Eye (tissue), 1 donor: ENCODE measurements at regions not wholly inside any gene's neighbourhood (a gene's known extent, or its start where the extent isn't known, plus 50 kb on each side); places are given as distances from the start of the nearest gene placed in this dataset.
"Not testable (repeated sequence)": the region's sequence is repeated elsewhere in the genome, so short reads cannot be mapped to it uniquely, and the experiment has no call there.

Source experiments
- DNase-seq: peaks from one replicate; pipeline ENCODE4 v3.0.0-alpha.2; 2015

DNA sequence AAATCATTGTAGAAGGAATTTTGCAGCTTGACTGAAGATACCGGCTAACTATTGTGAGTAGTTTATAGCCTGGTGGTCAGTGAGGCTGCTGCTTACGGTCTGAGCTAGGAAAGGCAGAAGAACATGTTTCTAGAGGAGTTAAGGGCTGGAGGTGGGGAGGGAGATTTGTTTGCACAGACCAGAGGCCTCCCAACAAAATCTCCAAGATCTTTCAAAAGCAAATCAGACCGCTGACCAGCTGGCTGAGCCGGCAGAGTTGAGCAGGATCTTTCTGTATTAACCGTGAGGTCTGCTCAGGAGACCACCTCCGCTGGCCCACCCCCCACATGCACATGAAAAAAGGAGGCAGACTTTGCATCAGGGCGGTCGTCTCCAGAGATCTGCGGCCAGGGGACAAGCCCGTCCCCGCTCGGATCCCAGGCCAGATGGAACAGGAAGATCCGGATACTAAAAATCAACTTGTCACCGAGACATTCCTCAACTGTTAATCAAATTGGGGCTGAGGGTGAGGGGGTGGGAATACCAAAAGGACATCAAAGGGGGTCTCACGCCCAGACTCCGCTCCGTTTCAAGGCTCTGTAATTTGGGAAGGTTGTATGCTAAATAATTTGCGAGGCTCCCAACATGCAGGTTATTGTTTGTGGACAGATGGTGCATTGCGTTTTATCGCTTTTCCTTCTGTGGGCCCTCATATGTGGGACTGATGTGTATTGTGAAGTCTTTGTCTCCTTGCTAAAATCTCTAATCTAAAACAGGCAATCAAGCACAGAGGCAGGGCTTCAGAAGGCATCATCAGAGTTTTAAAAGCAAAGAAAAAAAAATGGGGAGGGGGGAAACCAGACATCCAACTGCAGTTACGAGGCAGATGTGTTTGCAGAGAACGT lies 319.0 kb downstream of the ZNF536 start:
- peak; percentile 63 for DNase-seq

DNA sequence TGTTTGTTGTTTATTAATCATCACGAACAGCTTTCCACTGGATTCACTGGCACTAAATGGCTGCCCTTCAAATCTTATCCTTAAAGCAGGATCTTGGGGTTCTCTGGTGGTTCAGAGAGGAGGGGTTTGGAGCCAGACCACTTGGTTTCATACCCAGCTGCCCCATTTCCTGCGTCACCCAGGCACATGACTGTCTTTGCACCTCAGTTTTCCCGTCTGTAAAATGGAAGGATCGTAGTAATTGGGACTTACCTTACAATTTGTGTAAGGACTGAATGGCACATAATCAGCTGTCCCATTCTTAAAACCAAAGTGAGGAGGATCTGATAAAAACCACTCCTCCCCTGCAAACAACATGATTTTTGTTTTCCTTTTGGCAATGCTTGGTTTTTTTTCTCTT lies 318.3 kb downstream of the ZNF536 start:
- no peak for DNase-seq

DNA sequence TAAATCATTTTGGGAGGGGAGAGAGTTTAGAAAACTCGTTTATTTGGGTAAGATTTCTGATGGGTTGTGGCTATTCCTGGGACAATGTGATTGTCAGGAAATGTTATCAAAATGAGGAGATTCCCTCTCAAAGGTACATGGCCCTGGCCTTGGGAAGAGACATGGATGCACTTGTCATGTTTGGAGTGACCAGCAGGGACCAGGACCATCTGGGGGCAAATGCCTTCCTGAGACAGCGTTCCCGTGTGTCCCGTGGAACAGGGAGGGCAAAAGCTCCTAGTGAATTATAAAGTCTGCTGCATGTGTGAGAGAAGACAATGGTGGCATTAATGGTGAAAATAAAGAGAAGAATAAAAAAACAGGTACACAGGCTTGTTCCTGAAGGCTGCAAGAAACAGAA lies 317.3 kb downstream of the ZNF536 start:
- peak; percentile 27 for DNase-seq

DNA sequence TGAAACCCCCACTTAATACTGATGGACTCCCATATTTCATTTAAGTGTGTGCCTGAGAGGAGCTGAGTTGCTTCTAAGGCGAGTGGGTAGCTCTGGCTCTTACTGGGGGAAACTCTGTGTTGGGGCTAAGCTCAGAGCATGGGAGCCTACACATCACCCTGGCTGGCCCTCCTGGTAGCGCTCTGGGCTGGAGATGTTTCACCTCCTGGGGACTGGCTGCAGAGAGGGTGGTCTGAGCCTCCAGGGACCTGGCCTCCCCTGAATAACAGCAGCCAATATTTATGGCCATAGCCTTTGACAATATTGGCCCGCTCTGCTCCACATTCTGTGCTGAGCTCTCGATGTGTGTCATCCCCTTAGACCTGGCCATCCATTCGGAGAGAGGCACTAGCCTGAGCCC lies 316.5 kb downstream of the ZNF536 start:
- no peak for DNase-seq

DNA sequence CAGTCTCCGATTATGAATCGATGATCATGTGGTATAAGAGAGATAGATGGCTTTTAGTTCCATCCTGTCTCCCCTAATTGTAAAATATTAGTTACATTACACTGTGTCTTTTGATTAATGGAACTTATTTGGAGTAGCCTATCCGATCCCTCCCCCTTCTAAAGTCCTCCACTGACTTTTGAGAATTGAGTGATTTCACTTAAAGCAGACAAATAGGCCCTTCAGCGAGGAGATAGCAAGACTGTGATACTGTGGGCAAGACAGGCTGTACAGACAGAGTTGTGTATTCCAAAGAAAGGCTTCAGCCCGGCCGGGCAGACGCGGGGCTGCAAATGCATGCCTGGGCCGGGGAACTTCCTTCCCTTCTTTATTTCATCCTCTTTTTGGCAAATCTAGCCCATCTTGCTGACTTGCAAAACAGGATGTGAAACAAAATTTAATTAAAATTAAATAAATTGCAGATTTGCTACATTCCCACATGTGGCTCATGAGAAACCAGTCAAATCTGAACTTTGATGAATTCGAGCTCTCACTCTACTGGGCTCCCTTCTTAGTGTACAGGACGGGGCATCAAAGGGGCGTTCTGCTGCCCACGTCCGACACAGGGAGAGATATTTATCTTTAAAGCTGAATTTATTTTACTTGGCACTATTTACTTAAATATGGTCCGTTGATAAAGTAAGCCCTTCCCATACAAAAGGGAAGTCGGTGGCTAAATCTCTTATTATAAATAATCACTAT lies 314.8 kb downstream of the ZNF536 start:
- no peak for DNase-seq

DNA sequence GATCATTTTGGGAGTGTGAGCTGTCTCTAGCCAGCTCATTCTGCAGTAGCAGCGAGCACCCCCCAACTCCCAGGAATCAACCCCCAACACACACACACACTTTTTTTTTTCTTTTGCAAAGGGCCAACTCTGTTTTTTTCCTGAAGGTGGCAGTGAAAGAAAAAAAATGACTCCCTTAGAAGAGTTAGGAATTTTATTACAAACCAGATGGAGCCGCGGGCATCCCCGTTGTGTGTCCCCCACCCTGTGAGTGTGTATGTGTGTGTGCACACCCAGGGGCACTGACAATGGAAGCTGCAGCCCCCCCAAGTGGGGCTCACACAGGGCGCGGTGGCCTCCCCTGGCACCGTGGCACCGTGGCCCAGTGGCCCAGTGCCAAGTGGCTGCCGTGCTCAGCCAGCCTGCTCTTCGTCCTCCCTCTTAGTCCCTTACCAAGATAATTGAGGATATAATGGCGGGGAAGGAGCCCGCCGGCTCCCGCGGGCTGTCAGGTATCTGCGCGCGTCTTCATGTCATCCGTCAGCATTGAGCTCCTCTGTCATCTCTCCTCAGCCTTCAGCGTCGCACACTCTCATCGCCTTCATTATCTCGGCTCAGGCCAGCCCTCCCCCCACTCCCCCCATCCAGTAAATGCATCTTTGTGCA lies 314.1 kb downstream of the ZNF536 start:
- peak; percentile 66 for DNase-seq

DNA sequence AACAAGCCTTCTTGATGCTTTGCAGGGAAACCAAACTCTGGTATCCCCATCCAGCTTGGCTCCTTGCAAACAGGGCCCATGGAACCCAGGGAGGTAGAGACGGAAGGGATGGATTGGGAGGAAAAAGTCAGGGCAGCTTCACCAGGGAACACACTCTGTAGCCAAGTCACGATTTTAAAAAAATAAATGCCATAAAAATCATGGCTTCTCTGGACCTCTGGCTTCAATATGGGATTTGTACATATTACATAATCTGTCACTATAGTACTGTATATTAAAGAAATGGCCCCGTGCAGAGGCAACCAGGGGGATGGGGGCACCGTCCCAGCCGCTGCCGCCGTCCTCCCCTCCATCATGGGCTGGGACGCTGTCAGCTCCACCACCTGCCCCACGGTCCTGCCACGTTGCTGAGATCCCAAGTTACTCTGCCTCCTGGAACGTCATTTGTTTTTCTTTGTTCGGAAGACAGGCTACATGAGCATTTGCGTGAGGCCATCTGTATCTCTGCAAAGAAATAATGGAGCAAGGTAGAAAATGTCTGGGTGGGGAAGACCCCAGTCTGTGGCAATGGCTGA lies 313.3 kb downstream of the ZNF536 start:
- no peak for DNase-seq

DNA sequence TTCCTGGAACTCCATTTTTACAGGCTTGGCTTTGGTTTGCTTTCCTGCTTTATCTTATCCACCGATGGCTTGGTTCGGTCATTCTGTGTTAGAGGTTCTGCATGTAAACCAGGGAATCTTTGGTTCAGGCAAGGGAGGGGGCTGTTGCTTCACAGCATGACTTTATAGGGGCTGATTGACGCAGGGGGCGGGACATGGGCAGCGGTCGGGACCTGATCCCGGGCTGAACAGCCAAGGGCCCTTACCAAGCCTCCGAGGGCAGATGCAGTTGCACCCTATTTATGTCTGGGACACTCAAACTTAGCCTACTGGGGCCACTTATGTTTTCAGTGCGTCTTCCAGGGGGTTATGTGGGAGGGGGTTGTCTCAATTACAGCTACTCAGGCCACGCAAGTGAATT lies 312.4 kb downstream of the ZNF536 start:
- DNase-seq, result no peak

DNA sequence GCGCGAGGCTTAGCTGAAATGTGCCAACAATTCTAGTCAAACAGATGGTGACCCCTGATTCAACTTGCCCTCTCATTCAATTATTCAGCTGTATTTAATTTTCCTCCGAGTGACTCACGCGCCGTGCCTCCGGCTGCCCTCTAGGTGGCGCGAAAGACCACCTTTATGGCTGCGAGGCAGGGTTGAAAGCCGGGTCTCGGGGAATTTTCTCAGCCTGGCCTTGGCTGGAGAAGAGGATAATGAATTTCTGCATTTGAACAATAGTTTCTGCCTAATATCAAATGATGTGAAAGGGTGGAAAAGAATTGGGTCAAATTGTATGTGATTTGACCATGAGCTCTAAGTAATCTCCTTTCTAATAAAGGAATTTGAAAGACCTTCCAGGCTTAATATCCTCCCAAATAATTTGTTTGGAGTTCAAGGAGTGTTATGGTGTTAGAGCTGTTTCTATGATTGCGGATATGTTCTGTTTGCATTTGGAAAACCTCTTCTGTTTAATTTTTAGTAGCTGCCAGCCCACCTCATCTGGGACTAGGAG lies 310.9 kb downstream of the ZNF536 start:
- DNase-seq, result peak; percentile 97

DNA sequence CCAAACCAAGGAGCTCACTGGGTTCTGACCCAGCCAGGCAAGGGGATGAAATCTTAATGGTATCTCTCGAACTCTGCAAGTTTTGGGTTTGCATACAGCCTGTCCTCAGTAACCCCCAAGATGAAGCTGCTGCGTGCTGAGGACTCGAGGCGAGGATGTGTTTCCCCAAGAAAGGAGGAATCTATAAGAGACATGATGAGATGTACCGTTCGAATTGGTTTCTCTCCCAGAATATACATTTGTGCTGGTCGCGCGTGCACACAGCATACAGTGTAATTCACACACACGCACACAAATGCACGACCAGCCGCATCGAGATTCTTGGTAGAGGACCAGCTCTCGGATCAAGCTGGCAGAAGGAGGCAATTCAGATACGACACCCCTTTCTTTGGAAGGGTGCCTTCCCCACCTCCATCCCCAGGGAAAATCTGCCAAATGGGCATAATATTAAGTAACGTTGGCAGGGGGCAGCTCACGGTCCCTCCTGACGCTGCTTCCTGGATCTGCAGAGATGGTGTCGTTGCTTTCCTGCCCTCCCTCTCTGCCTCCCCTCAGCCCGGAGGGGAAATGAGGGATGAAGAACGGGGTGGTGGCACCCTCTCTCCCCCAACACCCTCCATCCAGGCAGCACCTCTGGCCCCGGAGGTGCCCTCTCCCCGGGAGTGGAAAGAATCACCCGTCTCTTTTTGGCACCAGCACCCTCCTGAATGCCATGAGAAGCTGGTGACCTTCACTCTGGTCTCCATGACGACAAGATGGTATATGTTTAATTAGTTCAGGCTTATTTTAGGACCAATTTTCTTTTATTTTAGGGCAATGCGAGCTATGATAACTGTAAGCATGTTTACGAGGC lies 310.2 kb downstream of the ZNF536 start:
- DNase-seq, result peak; percentile 44

DNA sequence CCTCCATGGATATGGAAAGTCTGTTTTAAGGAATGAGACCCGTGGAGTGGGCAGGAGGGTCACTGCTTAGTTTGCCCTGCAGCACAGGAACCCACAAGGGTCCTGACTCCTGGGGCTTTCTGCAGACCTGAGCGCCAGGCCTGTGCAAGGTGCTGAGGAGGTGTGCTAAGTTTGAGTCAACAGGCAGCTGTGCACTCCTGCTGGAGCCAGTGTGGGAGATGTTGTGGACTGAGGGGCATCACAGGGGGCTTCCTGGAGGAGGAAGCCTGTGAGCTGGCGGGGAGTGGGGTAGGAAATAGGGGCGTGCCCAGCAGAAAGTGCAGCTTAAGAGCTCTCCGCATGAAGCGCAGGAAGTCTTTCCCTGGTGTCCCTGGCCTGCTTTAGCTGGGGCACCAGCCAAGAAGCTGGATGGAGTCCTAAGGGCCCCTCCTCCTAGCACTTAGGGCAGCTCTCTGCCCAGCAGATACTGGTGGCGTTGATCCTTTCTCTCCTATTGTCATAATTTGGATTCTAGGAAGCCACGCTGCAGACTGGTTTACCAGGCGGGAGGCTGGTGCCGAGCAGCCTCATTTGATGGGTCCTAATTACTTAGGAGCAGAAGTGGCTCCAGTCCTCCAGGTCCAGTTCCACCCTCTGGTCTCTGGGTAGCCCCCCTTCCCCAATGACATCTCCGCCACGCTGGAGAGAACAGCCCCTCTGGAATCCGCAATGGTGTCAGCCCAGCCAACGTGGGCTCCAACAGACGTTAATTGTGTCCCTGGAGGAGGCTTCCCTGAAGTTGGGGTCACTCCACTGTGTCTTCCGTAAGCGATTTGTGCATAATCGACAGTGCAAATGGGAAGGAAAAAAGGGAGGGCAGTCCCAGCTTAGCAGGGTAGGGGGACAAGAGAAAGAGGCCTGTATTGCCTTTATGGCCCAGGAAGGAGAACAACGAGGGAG lies 309.2 kb downstream of the ZNF536 start:
- DNase-seq, result peak; percentile 53

DNA sequence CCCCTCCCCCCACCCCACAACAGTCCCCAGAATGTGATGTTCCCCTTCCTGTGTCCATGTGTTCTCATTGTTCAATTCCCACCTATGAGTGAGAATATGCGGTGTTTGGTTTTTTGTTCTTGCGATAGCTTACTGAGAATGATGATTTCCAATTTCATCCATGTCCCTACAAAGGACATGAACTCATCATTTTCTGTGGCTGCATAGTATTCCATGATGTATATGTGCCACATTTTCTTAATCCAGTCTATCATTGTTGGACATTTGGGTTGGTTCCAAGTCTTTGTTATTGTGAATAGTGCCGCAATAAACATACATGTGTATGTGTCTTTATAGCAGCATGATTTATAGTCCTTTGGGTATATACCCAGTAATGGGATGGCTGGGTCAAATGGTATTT lies 308.2 kb downstream of the ZNF536 start:
- not testable (repeated sequence) for DNase-seq

DNA sequence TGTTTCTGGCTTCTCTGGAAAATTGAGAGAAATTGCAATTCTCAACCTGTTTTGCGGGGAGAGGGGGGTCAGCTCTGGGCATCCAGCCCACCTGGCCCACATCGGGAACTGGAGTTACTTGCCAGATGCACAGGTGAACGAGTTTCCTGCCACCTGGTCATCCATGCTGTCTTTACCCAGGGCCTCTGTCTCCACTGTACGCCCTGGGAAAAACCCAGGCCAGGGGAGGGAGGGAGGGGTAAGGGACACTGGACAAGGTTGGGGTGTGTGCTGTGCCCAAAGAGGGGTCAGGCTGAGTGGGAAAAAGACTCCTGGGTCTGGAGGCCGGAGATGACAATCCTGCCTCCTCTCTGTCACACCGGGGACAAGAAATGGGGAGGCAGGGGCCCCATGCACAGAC lies 307.6 kb downstream of the ZNF536 start:
- no peak for DNase-seq

DNA sequence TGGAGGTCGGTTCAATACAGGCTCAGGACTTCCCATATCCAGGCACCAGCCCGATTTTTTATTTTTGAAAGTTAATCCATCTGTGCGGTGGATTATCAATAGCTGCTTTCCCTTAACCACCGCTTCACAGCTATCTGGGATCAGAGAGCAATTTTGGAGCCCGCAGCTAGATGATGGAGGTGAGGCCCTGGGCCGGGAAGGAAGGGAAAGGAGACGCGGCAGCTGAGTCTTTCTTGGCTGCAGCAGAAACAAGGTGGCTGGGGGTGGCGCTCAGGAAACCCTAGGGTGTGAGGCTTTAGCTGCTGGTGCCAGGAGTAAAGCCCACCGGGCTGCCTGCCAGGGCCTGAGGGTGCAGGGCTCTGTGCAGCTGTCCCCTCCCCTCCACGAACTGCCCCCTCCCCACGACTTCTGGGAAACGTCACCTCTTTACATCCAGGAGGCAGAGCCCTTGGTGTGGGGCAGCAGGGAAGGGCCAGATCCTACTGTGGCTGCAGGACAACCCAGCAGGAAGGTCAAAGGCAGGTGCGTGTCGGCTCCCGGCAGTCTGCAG lies 307.0 kb downstream of the ZNF536 start:
- DNase-seq, result peak; percentile 40

DNA sequence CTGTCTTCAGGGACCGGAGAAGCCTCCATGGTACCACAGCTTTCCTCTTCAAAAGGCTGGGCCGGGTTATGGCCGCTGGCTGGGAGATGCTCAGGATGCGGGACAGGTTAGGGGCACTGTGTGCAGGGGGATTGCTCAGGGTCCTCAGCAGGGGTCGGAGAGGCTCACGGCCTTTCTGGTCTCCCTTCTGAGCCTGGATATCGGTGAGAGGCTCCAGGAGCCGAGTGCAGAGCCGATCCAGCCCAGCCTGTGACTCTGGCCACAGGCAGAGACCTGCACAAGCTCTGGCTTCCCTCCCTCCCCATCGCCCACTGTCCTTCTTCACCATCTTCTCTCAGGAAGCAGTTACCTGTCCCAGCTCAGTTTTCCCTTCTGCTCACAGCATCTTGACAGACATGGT lies 306.0 kb downstream of the ZNF536 start:
- DNase-seq, result no peak

DNA sequence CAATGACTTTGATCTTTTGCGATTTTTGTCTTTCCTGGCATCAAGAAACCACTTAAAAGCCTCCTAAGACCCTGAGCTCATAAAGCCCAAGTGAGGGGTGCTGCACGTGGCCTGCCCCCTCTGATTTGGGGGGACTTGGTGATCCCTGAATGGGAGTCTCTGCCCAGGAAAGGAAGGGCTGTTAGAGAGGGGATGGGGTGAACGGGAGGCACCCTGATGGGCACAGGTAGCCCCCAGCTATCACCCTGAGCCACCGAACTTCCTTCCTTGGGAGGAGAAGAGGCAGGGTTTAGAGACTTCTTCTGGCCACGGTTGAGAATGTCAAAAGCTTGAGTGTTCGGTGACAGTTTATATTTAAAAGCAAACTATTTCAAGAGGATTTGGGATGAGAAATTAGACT lies 305.5 kb downstream of the ZNF536 start:
- no peak for DNase-seq

DNA sequence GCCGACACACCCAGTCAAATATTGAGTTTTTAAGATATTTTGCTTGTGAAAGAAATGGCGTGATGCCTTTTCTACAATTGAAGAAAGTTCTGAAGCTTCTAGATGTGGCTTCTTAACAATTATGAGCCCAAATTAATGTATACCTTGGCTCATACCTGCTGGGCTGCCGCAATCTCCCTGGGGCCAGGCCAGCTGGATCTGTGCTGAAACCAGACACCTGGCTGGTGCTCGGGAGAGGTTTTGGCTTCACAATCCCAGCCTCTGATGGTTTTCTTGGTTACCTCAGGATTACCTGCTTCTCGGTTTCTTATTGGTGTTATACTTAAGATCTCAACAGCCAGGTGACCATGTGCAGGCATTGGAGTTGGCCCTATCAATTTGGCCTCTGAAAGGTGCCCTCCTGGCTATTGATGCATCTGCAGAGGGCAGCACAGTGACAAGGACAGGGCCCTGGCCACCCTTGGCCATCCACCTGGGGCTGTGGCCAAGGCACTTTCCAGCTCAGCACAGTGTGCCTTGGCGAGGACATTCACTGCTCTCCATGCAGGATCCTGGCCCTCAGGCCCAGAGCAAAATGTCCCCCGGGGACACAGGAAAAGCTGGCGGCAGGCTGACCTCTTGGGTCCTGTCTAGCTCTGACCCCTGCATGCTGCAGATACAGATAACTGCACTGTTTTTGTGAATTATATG lies 305.0 kb downstream of the ZNF536 start:
- no peak for DNase-seq

DNA sequence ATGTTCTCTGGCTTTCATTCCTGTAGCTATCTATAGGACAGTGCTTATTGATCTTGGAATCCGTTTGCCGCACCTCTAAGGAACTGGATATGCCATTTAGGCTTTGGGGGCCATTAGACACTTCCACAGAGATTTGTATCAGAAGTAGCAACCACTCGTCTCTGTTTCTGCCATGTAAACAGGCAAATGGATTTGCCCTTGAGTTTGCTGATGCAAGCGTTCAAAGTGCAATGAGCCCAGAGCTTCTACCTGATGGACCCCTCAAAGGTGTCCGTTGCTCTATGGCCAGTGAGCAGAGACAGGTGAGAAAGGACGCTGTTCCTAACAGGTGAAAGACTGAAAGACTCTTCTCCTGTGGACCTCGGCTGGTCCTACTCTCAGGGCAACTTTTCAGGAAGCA lies 302.9 kb downstream of the ZNF536 start:
- DNase-seq, result no peak

DNA sequence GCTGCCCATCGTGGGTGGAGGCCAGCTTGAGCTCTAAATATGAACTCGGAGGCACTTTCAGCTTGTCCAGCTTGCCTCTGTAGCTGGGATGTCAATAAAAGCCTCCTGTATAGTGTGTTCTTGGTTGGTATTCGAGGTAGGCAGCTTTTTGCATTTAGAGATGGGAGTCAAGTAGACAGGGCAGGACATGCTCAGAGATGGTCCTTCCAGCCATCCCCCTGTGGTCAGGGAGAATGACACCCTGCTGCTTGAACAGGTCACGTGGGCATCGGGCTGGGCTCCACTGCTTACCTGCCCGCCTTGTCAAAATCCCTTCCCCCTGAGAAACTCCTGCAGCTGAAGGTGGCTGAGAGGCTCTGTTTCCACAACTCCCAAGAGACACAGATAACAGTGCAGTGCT lies 302.5 kb downstream of the ZNF536 start:
- DNase-seq, result no peak

DNA sequence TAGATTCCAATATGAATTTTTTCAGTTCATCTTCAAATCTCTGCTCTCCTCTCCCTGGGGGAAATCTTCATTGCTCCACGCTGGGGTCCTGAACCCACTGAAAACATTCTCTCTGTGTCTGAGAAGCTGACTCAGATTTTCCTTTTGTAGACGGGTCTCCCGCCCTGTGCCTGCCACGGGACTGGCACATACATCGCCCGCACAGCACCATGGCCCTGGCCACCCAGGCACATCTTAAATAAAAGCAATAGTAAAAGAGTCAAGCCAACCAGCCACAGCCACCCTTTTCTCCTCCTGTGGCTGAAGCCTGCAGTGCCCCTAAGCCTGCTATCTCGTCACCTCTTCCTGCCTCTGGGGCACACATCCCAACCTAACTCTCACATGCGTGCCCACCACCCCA lies 301.2 kb downstream of the ZNF536 start:
- DNase-seq, result no peak
